GM19397 (cell line): ENCODE measurements at regions not wholly inside any gene's neighbourhood (a gene's known extent, or its start where the extent isn't known, plus 50 kb on each side); places are given as distances from the start of the nearest gene placed in this dataset.
"Not testable (repeated sequence)": the region's sequence is repeated elsewhere in the genome, so short reads cannot be mapped to it uniquely, and the experiment has no call there.

Source experiments
- ATAC-seq: cut with Tn5 transposase; IDR thresholded peaks from one replicate; pipeline ENCODE4 v1.9.1; 2021; ENCODE audit warnings: mild to moderate bottlenecking, moderate library complexity; ENCODE audit not compliant: unreplicated experiment

DNA sequence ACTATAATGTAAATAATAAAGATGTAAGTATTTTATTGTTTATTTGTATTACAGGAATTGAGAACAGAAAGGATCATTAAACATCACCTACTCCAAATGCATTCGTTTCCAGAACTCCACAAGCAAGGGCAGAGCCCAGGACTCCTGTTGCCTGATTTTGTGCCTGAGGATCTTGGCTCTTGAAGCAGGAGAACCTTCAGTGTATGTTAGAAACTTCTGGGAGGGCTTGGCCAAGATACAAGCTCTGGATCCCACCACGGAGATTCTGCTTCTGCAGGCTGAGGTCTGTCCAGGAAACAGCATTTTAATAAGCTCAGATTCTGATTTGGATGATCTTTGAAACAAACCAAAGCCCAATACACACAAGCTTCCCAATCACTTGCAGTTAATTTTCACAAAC lies 142.4 kb upstream of the SOX11 start:
- ATAC-seq: no peak

GRCh38 chr2:5555636-5556035 lies 136.5 kb upstream of the SOX11 start:
- ATAC-seq: no peak

- no peak for ATAC-seq
These were observed 131.2 kb upstream of the SOX11 start for GRCh38 chr2:5561006-5561405.

DNA sequence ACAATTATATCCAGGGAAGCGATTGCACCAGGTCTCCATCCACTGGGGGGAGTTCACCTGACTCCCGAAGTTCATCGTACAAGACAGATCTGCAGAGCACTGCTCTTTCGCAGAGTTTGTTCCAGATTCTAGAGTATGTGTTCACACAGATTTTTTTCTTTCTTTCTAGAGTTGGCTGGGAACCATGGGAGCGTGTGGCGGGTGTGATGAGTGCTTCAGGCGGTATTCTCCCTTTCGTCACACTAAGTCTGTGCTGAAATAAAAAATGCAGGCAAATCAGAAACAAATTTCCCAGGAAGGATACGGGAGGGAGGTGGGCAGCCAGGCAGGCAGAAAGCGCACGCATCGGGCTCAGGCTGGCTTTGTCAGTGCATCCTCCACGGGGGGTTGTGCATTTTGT lies 129.8 kb upstream of the SOX11 start:
- ATAC-seq: no peak

GRCh38 chr2:5562865-5563264 lies 129.3 kb upstream of the SOX11 start:
- no peak for ATAC-seq

- no peak for ATAC-seq
These were observed 128.8 kb upstream of the SOX11 start for GRCh38 chr2:5563411-5563810.

DNA sequence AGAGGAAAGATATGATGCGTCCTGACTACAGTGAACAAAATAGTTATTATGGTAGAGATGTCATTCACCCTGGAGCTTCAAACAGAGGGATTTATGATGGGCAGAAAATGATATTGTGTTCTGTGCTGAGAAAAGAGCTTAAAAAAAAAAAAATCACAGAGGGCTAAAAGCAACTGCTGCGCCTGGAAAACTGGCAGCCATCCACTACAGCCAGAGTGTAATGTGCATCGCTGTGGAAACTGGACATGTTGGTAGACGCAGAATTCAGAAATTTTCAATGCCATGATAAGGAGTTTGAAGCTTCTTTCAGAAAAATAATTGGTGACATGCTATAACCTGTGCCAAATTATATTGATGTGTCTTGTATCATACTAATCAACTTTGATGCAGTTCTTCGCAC lies 122.9 kb upstream of the SOX11 start:
- ATAC-seq: no peak

DNA sequence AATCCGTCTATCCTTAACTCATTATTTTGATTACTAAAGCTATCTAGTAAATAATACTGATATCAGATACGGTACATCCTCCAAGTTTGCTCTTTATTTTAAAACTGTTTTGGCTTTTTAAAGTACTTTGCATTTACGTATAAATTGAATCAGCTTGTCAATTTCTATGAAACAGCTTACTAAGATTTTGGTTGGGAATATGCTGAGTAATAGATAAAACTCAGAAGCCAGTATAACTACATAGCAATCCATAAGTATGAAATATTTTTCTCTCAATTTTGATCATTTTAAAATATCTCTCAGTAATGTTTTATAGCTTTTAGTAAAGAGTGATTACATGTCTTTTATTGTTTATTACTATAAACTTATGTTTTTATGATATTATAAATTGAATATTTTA lies 116.2 kb upstream of the SOX11 start:
- ATAC-seq: no peak

GRCh38 chr2:5587766-5588165 lies 104.4 kb upstream of the SOX11 start:
- no peak for ATAC-seq

DNA sequence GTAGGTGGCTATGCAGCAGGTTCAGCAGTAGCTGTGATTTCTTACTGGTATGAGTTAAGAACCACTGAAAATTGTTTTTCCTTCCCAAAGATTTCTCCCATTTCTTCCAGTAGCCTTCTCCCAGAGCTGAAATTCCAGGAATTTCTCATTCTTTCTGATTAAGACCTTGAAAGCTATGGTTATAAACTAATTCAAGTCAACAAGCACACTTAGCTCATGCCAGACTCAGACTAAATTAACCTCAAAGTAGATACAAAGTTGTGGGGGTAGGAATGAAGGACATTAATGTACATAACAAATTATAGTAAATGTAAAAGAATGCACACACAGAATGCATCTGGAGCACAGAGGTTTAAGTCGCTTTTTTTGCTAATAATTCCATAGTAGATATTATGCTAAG lies 103.6 kb upstream of the SOX11 start:
- ATAC-seq: no peak

GRCh38 chr2:5589183-5589582 lies 103.0 kb upstream of the SOX11 start:
- no peak for ATAC-seq

DNA sequence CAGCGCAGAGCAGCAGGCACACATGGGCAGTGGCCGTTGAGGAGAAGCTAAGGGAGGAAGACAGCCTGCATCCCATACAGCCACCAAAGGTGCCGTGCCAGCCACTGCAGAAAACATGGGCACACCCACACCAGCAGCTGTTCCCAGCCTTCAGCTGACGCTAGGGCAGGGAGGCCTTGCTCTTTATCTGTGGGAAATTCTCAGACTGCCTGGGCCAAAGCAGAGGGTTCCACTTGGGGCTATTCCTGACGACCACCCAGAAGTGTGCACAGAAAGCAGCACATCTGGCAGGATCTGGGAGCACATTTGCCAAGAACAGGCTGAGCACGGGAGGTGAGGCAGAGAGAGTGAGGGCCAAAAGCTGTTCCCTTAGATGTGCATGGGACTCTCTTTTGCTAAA lies 101.3 kb upstream of the SOX11 start:
- no peak for ATAC-seq

DNA sequence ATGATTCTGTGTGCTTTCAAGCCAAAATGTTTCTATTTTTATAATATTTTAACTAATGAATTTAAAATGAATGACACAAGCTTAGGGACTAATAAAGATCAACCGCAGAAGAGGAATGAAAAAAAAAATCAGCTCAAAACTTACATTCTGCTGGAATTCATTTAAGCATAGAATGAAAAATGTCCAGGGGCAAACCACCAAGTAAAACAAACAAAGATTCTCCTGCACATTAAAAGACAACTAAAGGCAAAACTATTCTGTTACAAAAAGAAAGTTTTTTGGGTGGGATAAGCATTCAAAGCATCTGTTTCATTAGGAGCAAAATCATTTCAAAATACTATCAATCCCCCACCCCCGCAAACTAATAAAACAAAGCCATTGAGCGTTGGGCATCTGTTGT lies 99.3 kb upstream of the SOX11 start:
- no peak for ATAC-seq

DNA sequence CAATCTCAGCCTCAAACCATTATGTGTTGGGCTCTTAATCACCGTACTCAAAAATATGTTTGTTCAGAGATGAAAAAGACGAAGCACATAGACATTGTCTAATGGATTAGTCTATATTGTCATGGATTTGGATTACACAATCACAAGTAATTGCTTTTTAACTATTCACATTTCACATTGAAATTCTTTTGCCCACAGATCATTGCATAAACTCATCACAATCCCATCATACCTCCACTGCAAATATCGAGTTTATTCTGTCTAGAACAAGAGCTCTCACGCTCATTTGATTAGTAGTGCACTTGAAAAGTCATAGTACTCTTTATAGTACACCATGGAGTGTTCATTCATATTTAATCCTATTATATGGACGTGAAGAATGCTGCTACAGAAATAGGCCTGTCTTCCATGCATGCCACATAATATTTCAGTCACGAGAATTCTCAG lies 97.9 kb upstream of the SOX11 start:
- no peak for ATAC-seq

- no peak for ATAC-seq
These were observed 95.3 kb upstream of the SOX11 start for GRCh38 chr2:5596868-5597267.

GRCh38 chr2:5598156-5598555 lies 94.0 kb upstream of the SOX11 start:
- no peak for ATAC-seq

- ATAC-seq: no peak
These were observed 83.0 kb upstream of the SOX11 start for GRCh38 chr2:5609201-5609600.

GRCh38 chr2:5612666-5613065 lies 79.5 kb upstream of the SOX11 start:
- no peak for ATAC-seq

GRCh38 chr2:5616019-5616418 lies 76.2 kb upstream of the SOX11 start:
- no peak for ATAC-seq

GRCh38 chr2:5617358-5617757 lies 74.8 kb upstream of the SOX11 start:
- ATAC-seq: no peak

DNA sequence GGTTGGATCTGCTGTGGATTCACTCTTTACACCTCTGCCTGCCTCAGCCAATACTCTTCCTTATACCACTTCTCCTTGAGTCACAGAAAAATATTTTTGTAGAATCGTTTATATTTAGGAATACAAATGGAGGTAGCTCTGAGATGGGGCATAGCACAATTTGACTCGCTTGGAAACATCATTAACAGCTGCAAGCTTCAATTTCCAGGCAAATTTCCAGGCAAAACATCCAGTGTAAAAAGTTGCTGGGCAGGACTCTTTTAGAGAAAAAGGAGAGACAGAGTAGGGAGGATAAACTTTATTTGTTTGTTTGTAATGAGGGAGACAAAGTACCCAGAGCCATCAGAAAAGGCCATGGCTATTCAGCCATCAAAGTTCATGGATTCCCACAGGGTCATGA lies 74.4 kb upstream of the SOX11 start:
- no peak for ATAC-seq

- no peak for ATAC-seq
These were observed 73.9 kb upstream of the SOX11 start for GRCh38 chr2:5618271-5618670.

- ATAC-seq: not testable (repeated sequence)
These were observed 66.6 kb upstream of the SOX11 start for GRCh38 chr2:5625556-5626065.

DNA sequence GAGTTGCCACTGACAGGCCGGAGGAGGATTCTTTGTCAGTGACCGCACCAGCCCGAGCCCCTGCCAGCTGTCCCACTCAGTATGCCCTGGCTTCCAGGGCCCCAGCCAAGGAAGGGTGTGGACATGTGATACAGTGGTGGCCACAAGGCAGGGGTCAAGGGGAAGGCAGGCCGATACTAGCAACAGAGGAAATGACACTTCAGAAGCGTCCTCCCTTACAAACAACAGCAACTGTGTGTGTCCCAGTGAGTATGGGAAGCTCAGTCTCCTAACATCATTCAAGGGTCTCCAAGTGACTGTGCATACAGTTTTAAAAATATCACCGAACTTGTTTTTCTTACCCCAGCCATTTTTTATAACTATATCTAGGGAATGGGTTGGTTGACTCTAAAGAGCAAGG lies 63.7 kb upstream of the SOX11 start:
- ATAC-seq: not testable (repeated sequence)
